ENCODE measurements at regions not wholly inside any gene's neighbourhood (a gene's known extent, or its start where the extent isn't known, plus 50 kb on each side); places are given as distances from the start of the nearest gene placed in this dataset.

DNA sequence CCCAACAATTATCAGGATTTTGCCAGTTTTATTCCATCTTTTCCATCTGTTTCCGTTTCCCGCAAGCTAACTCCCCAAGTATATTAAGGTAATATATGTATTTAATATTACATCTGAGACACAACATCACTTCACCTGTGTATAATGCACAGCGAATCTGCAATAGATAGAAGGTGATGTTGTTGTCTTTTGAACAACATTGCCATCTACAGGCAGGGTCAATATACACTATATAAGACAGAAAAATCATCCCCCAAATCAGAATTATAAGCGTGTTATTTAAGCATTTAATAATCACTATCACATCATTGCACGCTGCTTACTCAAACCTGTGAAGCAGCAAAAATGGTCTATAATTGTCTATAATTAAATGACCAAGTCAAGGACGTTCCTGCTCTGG lies 1115.5 kb downstream of the NLGN4X start:
- TF ChIP-seq, protein P1, sequence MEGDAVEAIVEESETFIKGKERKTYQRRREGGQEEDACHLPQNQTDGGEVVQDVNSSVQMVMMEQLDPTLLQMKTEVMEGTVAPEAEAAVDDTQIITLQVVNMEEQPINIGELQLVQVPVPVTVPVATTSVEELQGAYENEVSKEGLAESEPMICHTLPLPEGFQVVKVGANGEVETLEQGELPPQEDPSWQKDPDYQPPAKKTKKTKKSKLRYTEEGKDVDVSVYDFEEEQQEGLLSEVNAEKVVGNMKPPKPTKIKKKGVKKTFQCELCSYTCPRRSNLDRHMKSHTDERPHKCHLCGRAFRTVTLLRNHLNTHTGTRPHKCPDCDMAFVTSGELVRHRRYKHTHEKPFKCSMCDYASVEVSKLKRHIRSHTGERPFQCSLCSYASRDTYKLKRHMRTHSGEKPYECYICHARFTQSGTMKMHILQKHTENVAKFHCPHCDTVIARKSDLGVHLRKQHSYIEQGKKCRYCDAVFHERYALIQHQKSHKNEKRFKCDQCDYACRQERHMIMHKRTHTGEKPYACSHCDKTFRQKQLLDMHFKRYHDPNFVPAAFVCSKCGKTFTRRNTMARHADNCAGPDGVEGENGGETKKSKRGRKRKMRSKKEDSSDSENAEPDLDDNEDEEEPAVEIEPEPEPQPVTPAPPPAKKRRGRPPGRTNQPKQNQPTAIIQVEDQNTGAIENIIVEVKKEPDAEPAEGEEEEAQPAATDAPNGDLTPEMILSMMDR (IDR thresholded peaks at IDR 0.05): no peak
- no peak overlapping the region for H3K4me3 Mint-ChIP-seq
- no peak for DNase-seq
- H3K36me3 Mint-ChIP-seq (ENCODE audit: low read depth): no peaks in the 10 kb centered on the region
- no peaks in the 10 kb centered on the region for H3K27me3 Mint-ChIP-seq (ENCODE audit: insufficient read depth)
- no peak overlapping the region for H3K27ac Mint-ChIP-seq
- H3K4me1 Mint-ChIP-seq (ENCODE audit: low read depth): no peaks in the 10 kb centered on the region
- peaks cover 5% of the 10 kb centered on the region; the same call in 1 of the 2 replicates for H3K9me3 Mint-ChIP-seq

DNA sequence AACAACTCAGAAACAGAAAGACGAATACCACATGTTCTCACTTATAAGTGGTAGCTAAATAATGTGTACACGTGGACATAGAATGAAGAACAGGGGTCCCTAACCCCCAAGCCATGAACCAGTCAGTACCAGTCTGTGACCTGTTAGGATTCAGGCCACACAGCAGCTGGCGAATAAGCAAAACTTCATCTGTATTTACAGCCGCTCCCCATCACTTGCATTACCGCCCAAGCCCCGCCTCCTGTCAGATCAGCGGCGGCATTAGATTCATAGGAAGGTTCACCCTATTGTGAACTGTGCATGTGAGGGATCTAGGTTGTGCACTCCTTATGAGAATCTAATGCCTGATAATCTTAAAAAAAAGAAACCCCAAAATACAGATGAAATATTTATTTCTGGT lies 1128.7 kb downstream of the NLGN4X start:
- Mint-ChIP-seq H3K9me3 (peaks cover 6% of the 10 kb centered on the region; the same call in 1 of the 2 replicates), H3K27me3 (ENCODE audit: insufficient read depth) (no peaks in the 10 kb centered on the region; the same call in 1 of the 2 replicates)

DNA sequence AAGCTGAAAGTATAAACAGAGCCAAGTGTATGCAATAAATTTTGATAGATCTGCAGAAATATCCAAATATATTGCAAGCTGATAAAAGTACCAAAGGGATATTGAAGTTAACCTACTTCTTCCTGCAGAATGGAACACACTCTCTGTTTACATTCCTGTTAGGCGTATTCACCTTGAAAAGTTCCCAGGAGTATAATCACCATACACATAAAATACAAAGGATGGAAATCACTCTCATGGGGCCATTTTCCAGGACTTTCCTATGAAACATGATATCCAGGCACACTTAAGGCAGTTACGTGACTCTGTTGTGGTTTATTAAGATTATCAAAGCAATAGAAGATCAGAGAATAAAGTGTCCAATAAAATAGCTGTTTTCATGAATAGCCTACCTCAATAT lies 1142.3 kb downstream of the NLGN4X start:
- H3K36me3 Mint-ChIP-seq (ENCODE audit: low read depth): no peaks in the 10 kb centered on the region
- no peak for DNase-seq
- no peak overlapping the region for H3K27ac Mint-ChIP-seq
- no peak overlapping the region for H3K4me3 Mint-ChIP-seq
- no peaks in the 10 kb centered on the region for H3K4me1 Mint-ChIP-seq (ENCODE audit: low read depth)
- TF ChIP-seq, protein P1 (IDR thresholded peaks at IDR 0.05): no peak
- H3K27me3 Mint-ChIP-seq (ENCODE audit: insufficient read depth): no peaks in the 10 kb centered on the region
- peaks cover 4% of the 10 kb centered on the region for H3K9me3 Mint-ChIP-seq

More for the DNA sequence above, 1128.7 kb downstream of the NLGN4X start:
- Mint-ChIP-seq H3K4me3 (no peak overlapping the region), H3K36me3 (ENCODE audit: low read depth) (no peaks in the 10 kb centered on the region), H3K4me1 (ENCODE audit: low read depth) (no peaks in the 10 kb centered on the region), H3K27ac (no peak overlapping the region)
- TF ChIP-seq, protein P1 (IDR thresholded peaks at IDR 0.05): no peak
- no peak for DNase-seq

DNA sequence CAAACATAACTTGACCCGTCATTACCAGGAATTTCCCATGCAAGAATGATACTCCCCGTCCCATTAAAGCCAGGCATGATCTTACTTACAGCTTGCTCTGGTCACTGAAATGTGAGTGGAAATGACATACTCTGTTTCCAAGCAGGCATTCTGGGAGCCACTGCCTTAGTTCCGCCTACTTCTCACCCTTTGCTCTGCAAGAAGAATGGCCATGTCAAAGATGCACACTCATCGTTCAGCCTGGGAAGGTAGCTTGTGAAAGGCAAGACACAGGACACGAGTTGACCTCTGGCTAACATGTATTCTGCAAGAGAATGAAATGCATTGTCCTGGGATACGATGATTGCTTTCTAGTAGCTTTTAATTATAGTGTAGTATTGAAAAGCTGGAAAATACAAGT lies 1144.4 kb downstream of the NLGN4X start:
- H3K4me3 Mint-ChIP-seq: no peak overlapping the region
- no peaks in the 10 kb centered on the region for H3K36me3 Mint-ChIP-seq (ENCODE audit: low read depth)
- H3K4me1 Mint-ChIP-seq (ENCODE audit: low read depth): no peaks in the 10 kb centered on the region
- DNase-seq: no peak
- no peaks in the 10 kb centered on the region for H3K27me3 Mint-ChIP-seq (ENCODE audit: insufficient read depth)
- H3K27ac Mint-ChIP-seq: no peak overlapping the region
- TF ChIP-seq, protein P1 (IDR thresholded peaks at IDR 0.05): no peak
- peaks cover 16% of the 10 kb centered on the region for H3K9me3 Mint-ChIP-seq

DNA sequence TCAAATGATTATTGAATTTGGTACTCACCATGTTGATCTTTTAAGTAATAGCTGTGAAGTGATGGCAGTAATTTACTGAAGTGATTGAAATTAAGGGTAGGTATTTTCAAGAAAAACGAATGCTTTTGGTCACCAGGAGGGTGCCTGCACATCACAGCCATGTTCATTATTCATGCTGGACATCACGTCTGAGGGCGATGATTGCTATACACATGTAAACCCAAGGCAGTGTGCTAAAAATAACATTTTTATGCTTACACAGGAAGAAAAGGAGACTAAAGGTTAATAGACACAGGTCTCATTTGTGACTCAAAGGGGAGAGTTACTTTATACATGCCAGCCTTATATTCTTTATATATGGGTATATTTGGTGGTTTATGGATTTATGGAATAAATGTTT lies 1146.0 kb downstream of the NLGN4X start:
- Mint-ChIP-seq H3K27me3 (ENCODE audit: insufficient read depth) (no peaks in the 10 kb centered on the region), H3K4me3 (no peak overlapping the region), H3K9me3 (peaks cover 16% of the 10 kb centered on the region), H3K4me1 (ENCODE audit: low read depth) (no peaks in the 10 kb centered on the region), H3K27ac (no peak overlapping the region), H3K36me3 (ENCODE audit: low read depth) (no peaks in the 10 kb centered on the region)
- TF ChIP-seq, protein P1 (IDR thresholded peaks at IDR 0.05): no peak
- DNase-seq: no peak

DNA sequence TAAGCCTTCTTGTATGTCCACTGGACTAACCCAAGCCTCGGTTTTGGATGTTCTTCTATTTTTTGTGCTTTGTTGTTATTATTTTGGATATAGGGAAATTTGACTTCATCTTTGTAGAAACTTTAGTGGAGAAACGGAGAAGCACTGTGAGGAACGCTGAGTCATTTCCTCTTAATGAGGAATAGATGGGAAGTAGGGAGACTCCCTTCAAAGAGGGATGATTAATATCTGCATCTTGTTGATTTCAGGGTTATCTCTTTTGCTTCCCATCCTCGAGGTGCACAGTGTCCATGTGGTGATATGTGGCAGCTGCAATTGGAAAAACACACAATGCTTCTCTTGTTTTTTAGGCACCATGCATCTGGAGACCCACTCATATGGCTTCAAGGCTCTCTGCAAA lies 1147.9 kb downstream of the NLGN4X start:
- TF ChIP-seq, protein P1 (IDR thresholded peaks at IDR 0.05): no peak
- Mint-ChIP-seq H3K9me3 (peaks cover 28% of the 10 kb centered on the region), H3K27ac (no peak overlapping the region), H3K36me3 (ENCODE audit: low read depth) (no peaks in the 10 kb centered on the region), H3K4me1 (ENCODE audit: low read depth) (no peaks in the 10 kb centered on the region), H3K27me3 (ENCODE audit: insufficient read depth) (no peaks in the 10 kb centered on the region), H3K4me3 (no peak overlapping the region)
- no peak for DNase-seq
